ENCODE measurements at regions not wholly inside any gene's neighbourhood (a gene's known extent, or its start where the extent isn't known, plus 50 kb on each side); places are given as distances from the start of the nearest gene placed in this dataset.
"Not testable (repeated sequence)": the region's sequence is repeated elsewhere in the genome, so short reads cannot be mapped to it uniquely, and the experiment has no call there.

GRCh38 chr4:81375745-81376144 lies 96.0 kb downstream of the RASGEF1B start:
- no peak for DNase-seq (ENCODE audit: low read depth)

- DNase-seq (ENCODE audit: low read depth), result no peak
Observed at GRCh38 chr4:81369886-81370285, 101.8 kb downstream of the RASGEF1B start.

- DNase-seq (ENCODE audit: low read depth), result no peak
Observed at GRCh38 chr4:81366779-81367178, 104.9 kb downstream of the RASGEF1B start.

- no peak for DNase-seq (ENCODE audit: low read depth)
Observed at GRCh38 chr4:81360737-81361136, 111.0 kb downstream of the RASGEF1B start.

GRCh38 chr4:81359207-81359606 lies 112.5 kb downstream of the RASGEF1B start:
- DNase-seq (ENCODE audit: low read depth), result no peak

GRCh38 chr4:81358154-81358553 lies 113.6 kb downstream of the RASGEF1B start:
- DNase-seq (ENCODE audit: low read depth), result no peak

- DNase-seq (ENCODE audit: low read depth), result no peak
Observed at GRCh38 chr4:81356621-81357020, 115.1 kb downstream of the RASGEF1B start.

GRCh38 chr4:81355136-81355535 lies 116.6 kb downstream of the RASGEF1B start:
- DNase-seq (ENCODE audit: low read depth), result no peak

GRCh38 chr4:81353861-81354260 lies 117.8 kb downstream of the RASGEF1B start:
- no peak for DNase-seq (ENCODE audit: low read depth)

- DNase-seq (ENCODE audit: low read depth), result no peak
Observed at GRCh38 chr4:81352446-81352835, 119.3 kb downstream of the RASGEF1B start.

- DNase-seq (ENCODE audit: low read depth), result peak; percentile 40
Observed at GRCh38 chr4:81351654-81352445, 119.9 kb downstream of the RASGEF1B start.

- DNase-seq (ENCODE audit: low read depth), result no peak
Observed at GRCh38 chr4:81350040-81350439, 121.7 kb downstream of the RASGEF1B start.

- no peak for DNase-seq (ENCODE audit: low read depth)
Observed at GRCh38 chr4:81348778-81349094, 123.0 kb downstream of the RASGEF1B start.

- no peak for DNase-seq (ENCODE audit: low read depth)
Observed at GRCh38 chr4:81348086-81348777, 123.5 kb downstream of the RASGEF1B start.

GRCh38 chr4:81346719-81347118 lies 125.0 kb downstream of the RASGEF1B start:
- no peak for DNase-seq (ENCODE audit: low read depth)

- DNase-seq (ENCODE audit: low read depth), result no peak
Observed at GRCh38 chr4:81343536-81343935, 128.2 kb downstream of the RASGEF1B start.

- DNase-seq (ENCODE audit: low read depth), result no peak
Observed at GRCh38 chr4:81343046-81343445, 128.0 kb upstream of the PRKG2 start.

- DNase-seq (ENCODE audit: low read depth), result no peak
Observed at GRCh38 chr4:81337211-81337610, 122.2 kb upstream of the PRKG2 start.

- no peak for DNase-seq (ENCODE audit: low read depth)
Observed at GRCh38 chr4:81335122-81335912, 120.3 kb upstream of the PRKG2 start.

GRCh38 chr4:81330018-81330417 lies 115.0 kb upstream of the PRKG2 start:
- no peak for DNase-seq (ENCODE audit: low read depth)

GRCh38 chr4:81326581-81326980 lies 111.6 kb upstream of the PRKG2 start:
- DNase-seq (ENCODE audit: low read depth), result no peak

- DNase-seq (ENCODE audit: low read depth), result not testable (repeated sequence)
Observed at GRCh38 chr4:81324594-81324993, 109.6 kb upstream of the PRKG2 start.

GRCh38 chr4:81319657-81320056 lies 104.6 kb upstream of the PRKG2 start:
- DNase-seq (ENCODE audit: low read depth), result no peak

All from non-pigmented ciliary epithelial cell (primary cell).